ENCODE measurements at regions not wholly inside any gene's neighbourhood (a gene's known extent, or its start where the extent isn't known, plus 50 kb on each side); places are given as distances from the start of the nearest gene placed in this dataset.
"Not testable (repeated sequence)": the region's sequence is repeated elsewhere in the genome, so short reads cannot be mapped to it uniquely, and the experiment has no call there.

GRCh38 chr3:153221748-153222162 lies 59.7 kb downstream of the RAP2B start:
- DNase-seq (ENCODE audit: low spot score): no peak

GRCh38 chr3:153226877-153227276 lies 64.9 kb downstream of the RAP2B start:
- not testable (repeated sequence) for DNase-seq (ENCODE audit: low spot score)

DNA sequence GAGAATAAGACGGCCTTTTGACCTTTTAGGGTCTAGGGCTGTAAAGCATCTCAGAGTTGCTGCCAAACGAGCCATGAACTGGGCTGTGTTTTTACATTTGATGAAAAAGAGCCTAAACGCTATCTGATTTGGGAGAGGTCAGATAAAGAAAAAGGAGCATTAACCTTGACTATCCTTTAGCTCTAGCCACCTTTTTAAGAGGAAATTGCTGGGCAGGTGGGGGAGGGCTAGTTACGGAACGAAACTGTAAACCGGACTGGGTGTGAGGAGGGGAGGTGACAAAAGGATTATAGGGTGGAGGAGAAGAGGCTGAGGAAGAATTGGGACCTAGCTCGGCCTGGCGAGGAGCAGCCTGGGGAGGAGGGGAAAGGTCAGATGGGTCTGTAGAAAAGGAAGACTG lies 68.4 kb downstream of the RAP2B start:
- DNase-seq (ENCODE audit: low spot score): not testable (repeated sequence)

- not testable (repeated sequence) for DNase-seq (ENCODE audit: low spot score)
Observed at GRCh38 chr3:153231245-153231644, 69.2 kb downstream of the RAP2B start.

DNA sequence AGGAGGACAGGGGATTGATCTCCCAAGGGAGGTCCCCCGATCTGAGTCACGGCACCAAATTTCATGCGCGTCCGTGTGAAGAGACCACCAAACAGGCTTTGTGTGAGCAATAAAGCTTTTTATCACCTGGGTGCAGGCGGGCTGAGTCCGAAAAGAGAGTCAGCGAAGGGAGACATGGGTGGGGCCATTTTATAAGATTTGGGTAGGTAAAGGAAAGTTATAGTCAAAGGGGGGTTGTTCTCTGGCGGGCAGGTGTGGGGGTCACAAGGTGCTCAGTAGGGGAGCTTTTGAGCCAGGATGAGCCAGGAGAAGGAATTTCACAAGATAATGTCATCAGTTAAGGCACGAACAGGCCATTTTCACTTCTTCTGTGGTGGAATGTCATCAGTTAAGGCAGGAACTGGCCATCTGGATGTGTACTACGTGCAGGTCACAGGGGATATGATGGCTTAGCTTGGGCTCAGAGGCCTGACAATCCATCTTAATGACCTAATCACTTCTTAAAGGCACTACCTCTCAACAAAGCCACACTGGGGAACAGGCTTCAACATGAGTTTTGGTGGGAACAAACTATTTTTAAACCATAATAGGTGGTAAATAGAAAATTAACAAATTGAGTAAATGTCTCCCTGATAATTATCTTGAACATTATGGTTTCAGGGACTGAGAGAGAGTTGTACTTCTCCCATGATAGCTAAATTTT lies 70.2 kb downstream of the RAP2B start:
- not testable (repeated sequence) for DNase-seq (ENCODE audit: low spot score)

GRCh38 chr3:153232851-153233271 lies 70.8 kb downstream of the RAP2B start:
- DNase-seq (ENCODE audit: low spot score): no peak

DNA sequence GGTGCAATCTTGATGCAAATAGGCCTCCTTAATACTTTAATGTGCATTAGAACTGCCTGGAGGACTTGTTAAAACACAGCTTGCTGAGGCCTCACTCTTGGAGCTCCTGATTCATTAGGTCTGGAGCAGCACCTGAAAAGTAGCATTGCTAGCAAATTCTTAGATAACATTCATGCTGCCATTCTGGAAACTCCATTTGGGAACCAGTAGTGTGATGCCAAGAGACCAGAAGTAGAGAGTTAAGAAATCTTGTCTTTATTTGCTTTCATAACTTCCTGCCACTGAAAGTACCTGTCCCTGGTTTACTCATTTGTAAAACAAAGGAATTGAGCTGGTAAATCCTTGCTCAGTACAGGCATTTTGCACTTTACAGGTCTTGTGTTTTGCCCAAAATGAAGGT lies 72.0 kb downstream of the RAP2B start:
- DNase-seq (ENCODE audit: low spot score): no peak

DNA sequence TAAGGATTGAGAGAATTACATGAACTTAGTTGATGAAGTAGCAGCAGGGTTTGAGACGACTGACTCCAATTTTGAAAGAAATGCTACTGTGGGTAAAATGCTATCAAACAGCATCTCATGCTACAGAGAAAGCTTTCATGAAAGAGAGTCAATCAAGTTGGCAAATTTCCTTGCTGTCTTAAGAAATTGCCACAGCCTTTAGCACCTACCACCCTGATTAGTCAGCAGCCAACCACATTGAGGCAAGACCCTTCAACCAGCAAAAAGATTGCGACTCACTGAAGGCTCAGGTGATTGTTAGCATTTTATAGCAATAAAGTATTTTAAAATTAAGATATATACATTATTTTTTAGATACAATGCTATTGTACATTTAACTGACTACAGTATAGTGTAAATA lies 80.9 kb downstream of the RAP2B start:
- no peak for DNase-seq (ENCODE audit: low spot score)

GRCh38 chr3:153244961-153245360 lies 82.9 kb downstream of the RAP2B start:
- DNase-seq (ENCODE audit: low spot score): no peak

DNA sequence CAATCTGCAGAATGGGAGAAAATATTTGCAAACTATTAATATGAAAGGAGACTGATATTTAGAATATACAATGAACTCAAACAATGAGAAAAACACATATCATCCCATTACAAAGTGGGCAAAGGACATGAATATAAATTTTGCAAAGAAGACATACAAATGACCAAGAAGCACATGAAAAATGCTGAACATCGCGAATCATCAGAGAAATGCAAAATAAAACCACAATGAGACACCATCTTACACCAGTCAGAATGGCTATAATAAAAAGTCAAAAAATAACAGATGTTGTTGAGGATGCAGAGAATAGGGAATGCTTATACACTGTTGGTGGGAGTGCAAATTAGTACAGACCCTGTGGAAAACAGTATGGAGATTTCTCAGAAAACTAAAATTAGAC lies 83.6 kb downstream of the RAP2B start:
- DNase-seq (ENCODE audit: low spot score): no peak

DNA sequence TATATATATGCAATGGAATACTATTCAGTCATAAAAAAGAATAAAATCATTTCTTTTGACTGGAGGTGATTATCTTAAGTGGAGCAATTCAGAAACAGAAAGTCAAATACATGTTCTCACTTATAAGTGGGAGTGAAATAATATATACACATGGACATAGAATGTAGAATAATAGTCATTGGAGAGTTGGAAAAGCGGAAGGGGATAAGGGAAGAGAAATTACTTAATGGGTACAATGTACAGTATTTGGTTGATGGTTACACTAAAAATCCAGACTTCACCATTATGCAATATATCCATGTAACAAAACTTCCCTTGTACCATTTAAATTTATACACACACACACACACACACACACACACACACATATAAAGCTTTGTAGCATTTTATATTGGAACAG lies 84.3 kb downstream of the RAP2B start:
- no peak for DNase-seq (ENCODE audit: low spot score)

- DNase-seq (ENCODE audit: low spot score): no peak
Observed at GRCh38 chr3:153246806-153247205, 84.8 kb downstream of the RAP2B start.

GRCh38 chr3:153247331-153248330 lies 85.6 kb downstream of the RAP2B start:
- no peak for DNase-seq (ENCODE audit: low spot score)

DNA sequence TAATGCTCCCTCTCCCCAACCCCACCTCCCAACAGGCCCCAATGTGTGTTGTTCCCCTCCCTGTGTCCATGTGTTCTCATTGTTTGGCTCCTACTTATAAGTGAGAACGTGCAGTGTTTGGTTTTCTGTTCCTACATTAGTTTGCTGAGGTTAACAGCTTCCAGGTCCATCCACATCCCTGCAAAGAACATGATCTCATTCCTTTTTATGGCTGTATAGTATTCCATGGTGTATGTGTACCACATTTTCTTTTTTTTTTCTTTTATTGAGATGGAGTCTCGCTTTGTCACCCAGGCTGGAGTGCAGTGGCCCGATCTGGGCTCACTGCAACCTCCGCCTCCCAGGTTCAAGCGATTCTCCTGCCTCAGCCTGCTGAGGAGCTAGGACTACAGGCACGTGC lies 86.8 kb downstream of the RAP2B start:
- DNase-seq (ENCODE audit: low spot score): not testable (repeated sequence)

GRCh38 chr3:153249906-153250305 lies 87.9 kb downstream of the RAP2B start:
- no peak for DNase-seq (ENCODE audit: low spot score)

- DNase-seq (ENCODE audit: low spot score): no peak
Observed at GRCh38 chr3:153250446-153250845, 88.4 kb downstream of the RAP2B start.

DNA sequence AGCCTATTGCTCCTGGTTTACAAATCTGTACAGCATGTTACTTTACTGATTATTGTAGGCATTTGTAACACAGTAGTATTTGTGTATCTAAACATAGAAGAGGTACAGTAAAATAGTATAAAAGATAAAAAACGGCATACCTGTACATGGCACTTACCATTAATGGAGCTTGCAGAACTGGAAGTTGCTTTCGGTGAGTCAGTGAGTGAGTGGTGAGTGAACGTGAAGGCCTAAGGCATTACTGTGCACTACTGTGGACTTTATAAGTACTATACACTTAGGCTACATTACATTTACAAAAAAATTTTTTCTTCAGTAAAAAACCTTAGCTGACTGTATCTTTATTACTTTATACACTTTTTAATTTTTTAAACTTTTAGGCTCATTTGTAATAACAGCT lies 90.9 kb downstream of the RAP2B start:
- no peak for DNase-seq (ENCODE audit: low spot score)

DNA sequence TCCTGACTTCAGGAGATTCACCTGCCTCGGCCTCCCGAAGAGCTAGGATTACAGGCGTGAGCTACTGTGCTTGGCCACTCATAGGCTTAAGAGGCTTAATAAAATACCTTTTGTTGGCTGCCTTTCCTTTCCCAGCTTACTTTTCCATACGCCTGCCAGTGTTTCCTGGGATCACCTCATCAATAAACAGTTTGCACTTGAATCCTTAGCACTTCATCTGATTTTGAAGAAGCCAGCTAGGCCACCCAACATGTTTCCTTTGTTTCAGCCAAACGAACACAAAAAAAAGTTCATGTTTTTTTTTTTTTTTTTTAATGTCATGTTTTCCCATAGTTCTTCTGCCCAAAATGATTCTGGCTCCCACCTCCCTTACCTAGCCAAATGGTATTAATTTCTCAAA lies 92.3 kb downstream of the RAP2B start:
- DNase-seq (ENCODE audit: low spot score): no peak

DNA sequence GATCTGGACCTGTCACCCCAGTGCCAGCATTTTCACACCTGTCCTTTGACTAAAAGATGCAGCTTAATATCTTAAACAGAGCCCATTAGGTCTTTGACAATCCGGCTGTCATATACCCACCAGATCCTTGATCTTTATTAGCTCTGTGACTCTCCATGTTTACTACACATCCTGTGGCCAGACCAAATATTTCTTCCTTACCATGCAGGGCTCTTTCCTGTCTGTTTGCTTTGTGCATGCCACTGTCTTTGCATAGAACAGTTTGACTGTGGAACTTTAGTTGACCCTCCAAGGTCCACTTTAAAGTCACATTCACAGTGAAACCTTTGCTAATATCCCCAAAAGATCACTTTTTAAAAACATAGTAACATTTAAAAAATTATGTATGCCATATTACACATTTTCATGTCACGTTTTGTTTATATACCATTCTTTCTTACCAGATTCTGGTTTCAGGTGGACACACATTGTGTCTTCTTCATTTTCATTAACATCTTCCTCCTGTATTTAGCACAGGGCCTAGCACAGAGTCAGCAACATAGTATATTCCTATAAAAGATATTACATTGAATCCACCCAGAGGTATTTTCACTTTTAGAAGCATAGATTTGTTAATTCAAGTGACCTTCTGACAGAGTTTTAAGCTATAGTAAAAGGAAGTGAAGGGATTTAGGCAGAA lies 95.8 kb downstream of the RAP2B start:
- no peak for DNase-seq (ENCODE audit: low spot score)

DNA sequence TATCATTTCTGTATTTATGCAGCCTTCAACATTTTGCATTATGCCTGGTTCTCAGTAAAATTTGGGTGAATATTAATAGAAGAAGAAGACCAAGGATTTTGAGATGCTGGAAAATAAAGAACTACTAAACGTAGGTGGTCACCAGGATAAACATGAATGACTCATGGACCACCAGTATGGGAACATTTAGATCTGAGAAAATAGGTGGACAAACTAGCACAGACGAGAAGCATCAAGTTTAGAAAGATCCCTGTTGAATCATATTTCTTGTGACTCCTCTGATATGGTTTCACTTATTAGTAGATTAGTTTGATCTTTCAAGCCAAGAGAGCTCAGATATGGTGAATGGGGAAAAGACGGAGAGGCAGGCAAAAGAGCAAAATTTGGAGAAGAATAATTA lies 97.9 kb downstream of the RAP2B start:
- DNase-seq (ENCODE audit: low spot score): no peak

- DNase-seq (ENCODE audit: low spot score): no peak
Observed at GRCh38 chr3:153260681-153261080, 98.7 kb downstream of the RAP2B start.

GRCh38 chr3:153266619-153267018 lies 104.6 kb downstream of the RAP2B start:
- no peak for DNase-seq (ENCODE audit: low spot score)
